ENCODE measurements at regions not wholly inside any gene's neighbourhood (a gene's known extent, or its start where the extent isn't known, plus 50 kb on each side); places are given as distances from the start of the nearest gene placed in this dataset.
A peak's percentile ranks its signal among the peaks of the same experiment; 100 is the strongest.
"Not testable (repeated sequence)": the region's sequence is repeated elsewhere in the genome, so short reads cannot be mapped to it uniquely, and the experiment has no call there.

DNA sequence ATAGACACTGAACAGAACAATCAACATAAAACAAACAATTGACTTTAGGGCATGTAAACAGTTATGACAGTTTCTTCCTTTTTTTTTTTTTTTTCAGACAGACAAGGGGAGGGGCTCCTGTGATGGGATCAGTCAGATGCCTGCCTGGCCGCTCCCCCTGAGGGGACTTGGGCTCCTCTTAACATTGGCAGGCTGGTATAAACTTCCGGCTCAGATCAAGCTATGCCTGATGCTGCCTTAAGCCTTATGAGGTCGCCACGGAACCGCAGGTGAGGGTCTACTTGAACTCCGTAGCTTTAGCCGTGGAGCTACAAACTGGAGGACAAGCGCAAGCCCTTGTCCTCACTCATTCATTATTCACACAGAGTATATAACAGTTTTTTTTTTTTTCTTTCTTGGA lies 115.8 kb downstream of the UNC93B1 start:
- H3K27ac Mint-ChIP-seq; H3K36me3 ChIP-seq (replicated peaks in 1 of 2; ENCODE audit: control insufficient read depth in 1 of 2, insufficient read depth in 2 of 2, low read length in 2 of 2); H3K9me3 ChIP-seq (replicated peaks in 1 of 2; ENCODE audit: control insufficient read depth in 1 of 2, insufficient read depth in 1 of 2, low read length in 2 of 2); H3K4me3 ChIP-seq (replicated peaks in 1 of 3; ENCODE audit: low read depth in 2 of 3, low read length in 3 of 3); H3K4me2 ChIP-seq (replicated peaks; ENCODE audit: extremely low read depth, low read length, poor library complexity, severe bottlenecking); DNase-seq; H4K20me1 ChIP-seq (ENCODE audit: insufficient read depth, low read length); H3K27ac ChIP-seq (ENCODE audit: low read depth in 1 of 2, low read length in 2 of 2); H3K4me1 Mint-ChIP-seq; H3K4me1 ChIP-seq (ENCODE audit: control insufficient read depth in 1 of 2, insufficient read depth in 2 of 2, low read length in 2 of 2); H3K9ac ChIP-seq (ENCODE audit: insufficient read depth, low read length, poor library complexity, severe bottlenecking); H3K79me2 ChIP-seq (ENCODE audit: insufficient read depth, low read length); H3K27me3 ChIP-seq (ENCODE audit: control insufficient read depth in 2 of 2, insufficient read depth in 2 of 2, low read length in 2 of 2); H3K36me3 Mint-ChIP-seq; intact Hi-C loops (cut with micrococcal nuclease); H2AFZ ChIP-seq (ENCODE audit: insufficient read depth, low read depth, low read length, poor library complexity, severe bottlenecking); H3K4me3 Mint-ChIP-seq: not testable (repeated sequence)
- H3K27me3 Mint-ChIP-seq (ENCODE audit: low read depth in 3 of 3): peaks cover 6 to 19% (median 12%) of the 10 kb centered on the region in 3 donors
- WGBS (ENCODE audit: insufficient coverage): 86% methylated on average over 5 of the region's 8 CpGs
- H3K9me3 Mint-ChIP-seq: peaks cover 9 to 16% (median 10%) of the 10 kb centered on the region in 7 donors

DNA sequence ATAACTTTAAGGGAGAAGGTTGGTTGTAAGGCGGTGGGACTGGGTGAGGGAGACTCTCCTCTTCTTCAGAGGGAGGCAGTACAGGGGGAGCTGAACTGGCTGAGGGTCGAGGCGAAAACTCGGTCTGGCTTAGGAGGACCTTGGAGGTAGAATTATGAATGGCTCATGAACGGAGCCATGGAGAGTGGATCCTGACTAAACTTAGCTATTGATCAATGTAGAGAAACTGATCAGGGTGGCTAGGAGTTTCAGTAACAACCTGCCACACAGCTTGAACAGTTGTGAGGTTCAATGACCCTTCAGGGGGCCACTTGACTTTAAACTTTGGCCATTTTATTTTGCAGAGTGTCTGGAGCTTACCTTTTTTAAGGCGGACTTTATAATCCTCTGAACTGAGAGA lies 117.2 kb downstream of the UNC93B1 start:
- H3K9ac ChIP-seq (ENCODE audit: insufficient read depth, low read length, poor library complexity, severe bottlenecking); H3K36me3 ChIP-seq (replicated peaks in 1 of 2; ENCODE audit: control insufficient read depth in 1 of 2, insufficient read depth in 2 of 2, low read length in 2 of 2); H3K27me3 ChIP-seq (ENCODE audit: control insufficient read depth in 2 of 2, insufficient read depth in 2 of 2, low read length in 2 of 2); H3K36me3 Mint-ChIP-seq; H3K4me1 ChIP-seq (ENCODE audit: control insufficient read depth in 1 of 2, insufficient read depth in 2 of 2, low read length in 2 of 2); H3K27ac ChIP-seq (ENCODE audit: low read depth in 1 of 2, low read length in 2 of 2); H3K27ac Mint-ChIP-seq; intact Hi-C loops (cut with micrococcal nuclease); H3K4me3 ChIP-seq (replicated peaks in 1 of 3; ENCODE audit: low read depth in 2 of 3, low read length in 3 of 3); H3K79me2 ChIP-seq (ENCODE audit: insufficient read depth, low read length); H3K4me3 Mint-ChIP-seq; H3K9me3 ChIP-seq (replicated peaks in 1 of 2; ENCODE audit: control insufficient read depth in 1 of 2, insufficient read depth in 1 of 2, low read length in 2 of 2); H3K4me2 ChIP-seq (replicated peaks; ENCODE audit: extremely low read depth, low read length, poor library complexity, severe bottlenecking); DNase-seq; H2AFZ ChIP-seq (ENCODE audit: insufficient read depth, low read depth, low read length, poor library complexity, severe bottlenecking); H3K9me3 Mint-ChIP-seq; H3K4me1 Mint-ChIP-seq; H4K20me1 ChIP-seq (ENCODE audit: insufficient read depth, low read length): not testable (repeated sequence)
- WGBS (ENCODE audit: insufficient coverage): 92% methylated on average over 2 of the region's 6 CpGs
- H3K27me3 Mint-ChIP-seq (ENCODE audit: low read depth in 3 of 3): peaks cover 6 to 23% (median 7%) of the 10 kb centered on the region in 3 donors

DNA sequence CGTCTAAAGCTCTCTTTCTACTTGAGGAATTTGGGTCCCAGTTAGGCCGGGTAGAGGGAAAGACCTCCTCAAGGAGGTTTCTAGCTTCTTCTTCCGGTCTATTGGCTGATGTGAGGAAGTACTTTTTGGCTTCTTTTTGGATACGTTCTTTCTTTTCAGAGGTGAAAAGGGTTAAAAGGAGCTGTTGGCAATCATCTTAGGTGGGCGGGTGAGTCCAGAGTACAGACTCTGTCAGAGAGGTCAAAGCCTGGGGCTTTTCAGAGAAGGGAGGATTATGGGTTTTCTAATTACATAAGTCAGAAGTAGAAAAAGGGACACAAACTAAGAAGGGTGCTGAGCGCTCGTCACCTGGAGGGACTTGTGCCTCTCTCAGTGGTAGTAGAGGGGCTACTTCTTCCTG lies 117.7 kb downstream of the UNC93B1 start:
- H3K4me3 Mint-ChIP-seq, H3K4me1 Mint-ChIP-seq: not testable (repeated sequence)
- no CpG with 5 or more reads among the region's 7 CpGs for WGBS (ENCODE audit: insufficient coverage)

DNA sequence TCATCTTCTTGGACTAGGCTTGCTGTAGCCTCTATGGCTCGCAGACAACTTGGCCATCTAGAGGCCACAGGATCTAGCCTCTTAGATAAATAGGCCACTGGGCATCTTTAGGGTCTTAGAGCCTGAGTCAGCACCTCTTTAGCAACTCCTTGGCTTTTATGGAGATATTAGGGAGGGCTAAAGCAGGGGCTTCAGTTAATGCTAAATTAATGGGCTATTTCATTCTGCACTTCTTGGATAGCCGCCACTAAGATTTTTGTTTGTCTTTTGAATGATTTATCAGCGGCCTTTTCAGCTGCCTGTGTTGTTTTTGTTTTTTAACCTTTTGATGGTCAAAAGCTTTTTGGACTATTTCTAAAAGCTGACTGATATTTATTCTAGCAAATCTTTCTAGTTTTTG lies 118.3 kb downstream of the UNC93B1 start:
- intact Hi-C loops (cut with micrococcal nuclease); H3K4me1 Mint-ChIP-seq; H3K27ac ChIP-seq (ENCODE audit: low read depth in 1 of 2, low read length in 2 of 2); H3K79me2 ChIP-seq (ENCODE audit: insufficient read depth, low read length); H3K9ac ChIP-seq (ENCODE audit: insufficient read depth, low read length, poor library complexity, severe bottlenecking); H4K20me1 ChIP-seq (ENCODE audit: insufficient read depth, low read length); H3K36me3 Mint-ChIP-seq; H3K27ac Mint-ChIP-seq; H2AFZ ChIP-seq (ENCODE audit: insufficient read depth, low read depth, low read length, poor library complexity, severe bottlenecking); H3K9me3 ChIP-seq (replicated peaks in 1 of 2; ENCODE audit: control insufficient read depth in 1 of 2, insufficient read depth in 1 of 2, low read length in 2 of 2); DNase-seq; H3K4me3 ChIP-seq (replicated peaks in 1 of 3; ENCODE audit: low read depth in 2 of 3, low read length in 3 of 3); H3K4me1 ChIP-seq (ENCODE audit: control insufficient read depth in 1 of 2, insufficient read depth in 2 of 2, low read length in 2 of 2); H3K27me3 ChIP-seq (ENCODE audit: control insufficient read depth in 2 of 2, insufficient read depth in 2 of 2, low read length in 2 of 2); H3K9me3 Mint-ChIP-seq; H3K36me3 ChIP-seq (replicated peaks in 1 of 2; ENCODE audit: control insufficient read depth in 1 of 2, insufficient read depth in 2 of 2, low read length in 2 of 2); H3K4me2 ChIP-seq (replicated peaks; ENCODE audit: extremely low read depth, low read length, poor library complexity, severe bottlenecking): not testable (repeated sequence)
- Mint-ChIP-seq H3K27me3 (ENCODE audit: low read depth in 3 of 3) (peaks cover 9 to 23% (median 10%) of the 10 kb centered on the region in 3 donors), H3K4me3 (peak overlapping the region in 1 of 2 donors; percentile 18)
- no CpG with 5 or more reads among the region's 3 CpGs for WGBS (ENCODE audit: insufficient coverage)

More for the DNA sequence above, 117.7 kb downstream of the UNC93B1 start:
- H3K4me2 ChIP-seq (replicated peaks; ENCODE audit: extremely low read depth, low read length, poor library complexity, severe bottlenecking); H3K27ac Mint-ChIP-seq; DNase-seq; H4K20me1 ChIP-seq (ENCODE audit: insufficient read depth, low read length); H3K36me3 ChIP-seq (replicated peaks in 1 of 2; ENCODE audit: control insufficient read depth in 1 of 2, insufficient read depth in 2 of 2, low read length in 2 of 2); H3K79me2 ChIP-seq (ENCODE audit: insufficient read depth, low read length); intact Hi-C loops (cut with micrococcal nuclease); H3K9ac ChIP-seq (ENCODE audit: insufficient read depth, low read length, poor library complexity, severe bottlenecking); H3K27me3 ChIP-seq (ENCODE audit: control insufficient read depth in 2 of 2, insufficient read depth in 2 of 2, low read length in 2 of 2); H3K9me3 ChIP-seq (replicated peaks in 1 of 2; ENCODE audit: control insufficient read depth in 1 of 2, insufficient read depth in 1 of 2, low read length in 2 of 2); H3K4me3 ChIP-seq (replicated peaks in 1 of 3; ENCODE audit: low read depth in 2 of 3, low read length in 3 of 3); H3K27ac ChIP-seq (ENCODE audit: low read depth in 1 of 2, low read length in 2 of 2); H2AFZ ChIP-seq (ENCODE audit: insufficient read depth, low read depth, low read length, poor library complexity, severe bottlenecking); H3K4me1 ChIP-seq (ENCODE audit: control insufficient read depth in 1 of 2, insufficient read depth in 2 of 2, low read length in 2 of 2); H3K9me3 Mint-ChIP-seq; H3K36me3 Mint-ChIP-seq: not testable (repeated sequence)
- H3K27me3 Mint-ChIP-seq (ENCODE audit: low read depth in 3 of 3): peaks cover 6 to 23% (median 7%) of the 10 kb centered on the region in 3 donors

Measured in CD14-positive monocyte (primary cell).